Fibroblast of skin of right biceps (primary cell): ENCODE measurements at regions not wholly inside any gene's neighbourhood (a gene's known extent, or its start where the extent isn't known, plus 50 kb on each side); places are given as distances from the start of the nearest gene placed in this dataset.

Experiments
- DNase-seq: peaks from one replicate; pipeline ENCODE4 v3.0.0-alpha.2; 2013

- DNase-seq, result peak; percentile 54
Measured at GRCh38 chr4:173835903-173836302, 305.9 kb upstream of the HAND2 start.

GRCh38 chr4:173834151-173834550 is 304.1 kb upstream of the HAND2 start:
- peak; percentile 5 for DNase-seq

GRCh38 chr4:173829565-173829964 is 299.5 kb upstream of the HAND2 start:
- DNase-seq, result no peak

- DNase-seq, result no peak
Measured at GRCh38 chr4:173827707-173828106, 297.7 kb upstream of the HAND2 start.

GRCh38 chr4:173821876-173822275 is 291.8 kb upstream of the HAND2 start:
- peak; percentile 76 for DNase-seq

- DNase-seq, result peak; percentile 56
Measured at GRCh38 chr4:173821036-173821435, 291.0 kb upstream of the HAND2 start.

- no peak for DNase-seq
Measured at GRCh38 chr4:173807347-173807746, 277.3 kb upstream of the HAND2 start.

GRCh38 chr4:173805884-173806283 is 275.9 kb upstream of the HAND2 start:
- no peak for DNase-seq

GRCh38 chr4:173802662-173803022 is 272.6 kb upstream of the HAND2 start:
- no peak for DNase-seq

- peak; percentile 65 for DNase-seq
Measured at GRCh38 chr4:173801876-173802661, 272.0 kb upstream of the HAND2 start.

- no peak for DNase-seq
Measured at GRCh38 chr4:173801361-173801760, 271.3 kb upstream of the HAND2 start.

GRCh38 chr4:173797296-173797695 is 267.3 kb upstream of the HAND2 start:
- no peak for DNase-seq

- peak; percentile 69 for DNase-seq
Measured at GRCh38 chr4:173794662-173795061, 264.6 kb upstream of the HAND2 start.

- DNase-seq, result peak; percentile 5
Measured at GRCh38 chr4:173793937-173794510, 264.0 kb upstream of the HAND2 start.

GRCh38 chr4:173782660-173783059 is 252.6 kb upstream of the HAND2 start:
- no peak for DNase-seq

GRCh38 chr4:173777921-173778320 is 247.9 kb upstream of the HAND2 start:
- DNase-seq, result no peak

GRCh38 chr4:173777421-173777820 is 247.4 kb upstream of the HAND2 start:
- DNase-seq, result no peak

- DNase-seq, result no peak
Measured at GRCh38 chr4:173769568-173769967, 239.5 kb upstream of the HAND2 start.

GRCh38 chr4:173767650-173768049 is 237.6 kb upstream of the HAND2 start:
- no peak for DNase-seq

GRCh38 chr4:173766171-173766600 is 236.2 kb upstream of the HAND2 start:
- no peak for DNase-seq

- no peak for DNase-seq
Measured at GRCh38 chr4:173765751-173766150, 235.7 kb upstream of the HAND2 start.

- no peak for DNase-seq
Measured at GRCh38 chr4:173763389-173763788, 233.4 kb upstream of the HAND2 start.

GRCh38 chr4:173761938-173762337 is 231.9 kb upstream of the HAND2 start:
- no peak for DNase-seq

GRCh38 chr4:173761236-173761635 is 231.2 kb upstream of the HAND2 start:
- no peak for DNase-seq

GRCh38 chr4:173758132-173758531 is 228.1 kb upstream of the HAND2 start:
- DNase-seq, result no peak
